HCT116 (cell line): ENCODE measurements at regions not wholly inside any gene's neighbourhood (a gene's known extent, or its start where the extent isn't known, plus 50 kb on each side); places are given as distances from the start of the nearest gene placed in this dataset.

Experiments
- ATAC-seq: fragments of 200-7000 bp; cut with Tn5 transposase; 2 replicates; pipeline ENCODE4 v1.9.1; 2020; ENCODE audit warnings: mild to moderate bottlenecking, moderate library complexity
- BruUV-seq: library from RNA; stranded (reverse); fragments of 400-500 nt; replicated peaks from 2 replicates; lab custom pipeline; 2021; lab: Mats Ljungman, UMichigan
- CTCF ChIA-PET: fragments of 300-600 bp; sonication (Branson Sonifier 250); formaldehyde crosslinking; loops from one replicate; lab custom pipeline; 2021; ENCODE audit warnings: antibody characterized with exemption; lab: Charles Lee
- POLR2A ChIA-PET: fragments of 300-600, 350-600 bp; sonication (Branson Sonifier 250); formaldehyde crosslinking; loops from one replicate; lab custom pipeline; 2021; ENCODE audit warnings: antibody characterized with exemption; lab: Charles Lee
- RAD21 ChIA-PET, 2 experiments: fragments of 300-600 bp; sonication (Branson Sonifier 250); formaldehyde crosslinking; loops; one replicate each; lab custom pipeline; 2023; ENCODE audit warnings: low total read pairs in 2 of 2; ENCODE audit not compliant: uncharacterized antibody in 2 of 2, unreplicated experiment in 2 of 2, low non-redundant PET in 1 of 2; lab: Charles Lee
- DNase-seq: peaks from one replicate; pipeline ENCODE4 v3.0.0-alpha.2; 2010; ENCODE audit warnings: low read depth, low spot score
- H2AFZ ChIP-seq: fragments of 200-600 bp; shearing (Covaris generic), sonication (generic); 2 replicates; pipeline ENCODE4 v1.6.1; 2017; ENCODE audit warnings: low read depth, mixed run types, mixed read lengths, antibody characterized with exemption, low read length; ENCODE audit not compliant: poor library complexity, severe bottlenecking
- H3K27ac ChIP-seq: 2 replicates; pipeline ENCODE4 v1.5.1; 2012; ENCODE audit warnings: low read depth, low read length
- H3K27me3 ChIP-seq: fragments of 200-600 bp; sonication (generic); 2 replicates; pipeline ENCODE4 v1.6.1; 2016; ENCODE audit warnings: mixed run types, low read length, mixed read lengths; ENCODE audit not compliant: insufficient read depth
- H3K36me3 ChIP-seq, 2 experiments: fragments of 200-500 bp in 1 of 2; fragments of 200-600 bp in 1 of 2; sonication (Bioruptor generic) in 1 of 2; sonication (generic) in 1 of 2; 2 replicates each; pipeline versions ENCODE4 v1.5.1 to v1.6.1; 2014 to 2016; ENCODE audit warnings: low read length in 2 of 2, inconsistent platforms in 1 of 2, mixed read lengths in 1 of 2, mixed run types in 1 of 2; ENCODE audit not compliant: insufficient read depth in 2 of 2, control insufficient read depth in 1 of 2
- H3K4me1 ChIP-seq, 2 experiments: fragments of 200-600 bp in 1 of 2; sonication (generic) in 1 of 2; 2 replicates each; pipeline versions ENCODE4 v1.5.1 to v1.6.1; 2012 to 2017; ENCODE audit warnings: low read length in 2 of 2, inconsistent platforms in 1 of 2, mild to moderate bottlenecking in 1 of 2, mixed read lengths in 1 of 2, mixed run types in 1 of 2, moderate library complexity in 1 of 2; ENCODE audit not compliant: insufficient read depth in 2 of 2, control insufficient read depth in 1 of 2
- H3K4me2 ChIP-seq: fragments of 200-600 bp; sonication (generic); 2 replicates; pipeline ENCODE4 v1.6.1; 2017; ENCODE audit warnings: mixed run types, low read length, mixed read lengths
- H3K4me3 ChIP-seq, 2 experiments: fragments of 200-600 bp in 1 of 2; sonication (generic) in 1 of 2; replicated peaks in 1 of 2; 2 replicates each; pipeline ENCODE4 v1.5.1; 2011 to 2016; ENCODE audit warnings: low read length in 2 of 2, control low read depth in 1 of 2, low read depth in 1 of 2, mild to moderate bottlenecking in 1 of 2, mixed read lengths in 1 of 2, mixed run types in 1 of 2
- H3K79me2 ChIP-seq: fragments of 200-600 bp; sonication (generic); 2 replicates; pipeline ENCODE4 v1.6.1; 2017; ENCODE audit warnings: mild to moderate bottlenecking, mixed run types, low read length, moderate library complexity, mixed read lengths; ENCODE audit not compliant: insufficient read depth
- H3K9ac ChIP-seq: fragments of 200-600 bp; sonication (generic); 2 replicates; pipeline ENCODE4 v1.6.1; 2016; ENCODE audit warnings: low read length, mixed read lengths
- H3K9me2 ChIP-seq: fragments of 200-600 bp; sonication (generic), shearing (Covaris generic); 2 replicates; pipeline ENCODE4 v1.6.1; 2017; ENCODE audit warnings: mixed run types, mild to moderate bottlenecking, moderate library complexity; ENCODE audit not compliant: insufficient read depth
- H3K9me3 ChIP-seq, 2 experiments: fragments of 200-500 bp in 1 of 2; fragments of 200-600 bp in 1 of 2; sonication (Bioruptor generic) in 1 of 2; sonication (generic) in 1 of 2; 2 replicates each; pipeline ENCODE4 v1.6.1; 2014 to 2017; ENCODE audit warnings: low read length in 2 of 2, mixed read lengths in 2 of 2, inconsistent platforms in 1 of 2, low read depth in 1 of 2, mild to moderate bottlenecking in 1 of 2, mixed run types in 1 of 2, moderate library complexity in 1 of 2; ENCODE audit not compliant: control insufficient read depth in 1 of 2, insufficient read depth in 1 of 2
- H4K20me1 ChIP-seq: fragments of 200-600 bp; sonication (generic), shearing (Covaris generic); 2 replicates; pipeline ENCODE4 v1.6.1; 2017; ENCODE audit warnings: mixed run types, mild to moderate bottlenecking, moderate library complexity; ENCODE audit not compliant: insufficient read depth
- CEBPB ChIP-seq: IDR thresholded peaks from 2 replicates; pipeline ENCODE4 v1.6.1; 2012; ENCODE audit warnings: low read depth
- EGR1 ChIP-seq: IDR thresholded peaks from 2 replicates; pipeline ENCODE4 v1.6.1; 2012; ENCODE audit warnings: low read depth
- ELF1 ChIP-seq: IDR thresholded peaks from 2 replicates; pipeline ENCODE4 v1.6.1; 2012; ENCODE audit warnings: low read depth, borderline replicate concordance
- EZH2 ChIP-seq: fragments of 200-600 bp; sonication (generic); IDR thresholded peaks from 2 replicates; pipeline ENCODE4 v1.6.1; 2017; ENCODE audit warnings: antibody characterized with exemption, mixed run types
- EZH2phosphoT487 ChIP-seq: fragments of 200-600 bp; IDR thresholded peaks from 2 replicates; pipeline ENCODE4 v1.6.1; 2018; ENCODE audit warnings: antibody characterized with exemption, borderline replicate concordance
- FOSL1 ChIP-seq: IDR thresholded peaks from 2 replicates; pipeline ENCODE4 v1.6.1; 2012; ENCODE audit warnings: low read depth
- POLR2A ChIP-seq: IDR thresholded peaks from 2 replicates; pipeline ENCODE4 v1.7.0; 2011; ENCODE audit warnings: borderline replicate concordance; ENCODE audit not compliant: insufficient read depth, insufficient read length; ENCODE audit errors: extremely low read depth
- SIN3A ChIP-seq: IDR thresholded peaks from 2 replicates; pipeline ENCODE4 v1.6.1; 2012; ENCODE audit warnings: low read depth
- SRF ChIP-seq: IDR thresholded peaks from 2 replicates; pipeline ENCODE4 v1.6.1; 2012; ENCODE audit warnings: low read depth
- ZNF274 ChIP-seq: fragments of 200-500 bp; sonication (Bioruptor generic); IDR thresholded peaks from 2 replicates; pipeline ENCODE4 v1.6.1; 2014; ENCODE audit warnings: mild to moderate bottlenecking, low read depth, low read length, inconsistent platforms
- intact Hi-C: fragments of 100-400 bp; cut with micrococcal nuclease; formaldehyde crosslinking; loops from 2 replicates; pipeline ENCODE4 v1.10.0; 2022
- TF ChIP-seq, protein P1 (sequence below): IDR thresholded peaks from 2 replicates; pipeline ENCODE4 v1.6.1; 2012; ENCODE audit warnings: low read depth
- TF ChIP-seq, protein P2 (sequence below): IDR thresholded peaks from 2 replicates; pipeline ENCODE4 v1.6.1; 2012

DNA sequence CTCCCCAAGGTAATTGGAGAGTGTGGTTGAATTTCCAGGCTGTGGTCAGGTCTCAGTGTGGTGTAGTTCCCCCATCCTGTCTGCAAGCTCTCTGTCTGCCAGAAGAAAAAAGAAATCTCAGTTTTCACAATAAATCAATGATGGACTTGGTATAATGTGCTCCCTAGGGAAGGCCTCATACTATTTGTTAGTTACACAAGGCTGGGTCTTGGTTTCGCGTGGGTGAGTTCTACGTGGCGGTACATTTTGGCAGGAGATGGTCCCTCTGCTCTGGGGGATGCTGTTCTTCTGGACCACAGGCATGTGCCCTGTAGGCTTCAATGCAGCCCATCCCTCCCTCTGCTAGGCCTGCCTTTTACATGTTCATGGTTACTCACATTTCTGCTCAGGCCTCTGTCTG lies 206.4 kb upstream of the PELI2 start:
- TF ChIP-seq POLR2A (no peak), EGR1 (no peak), FOSL1 (no peak), ZNF274 (no peak), CEBPB (no peak), SIN3A (no peak)
- no peaks in the 10 kb centered on the region for H4K20me1 ChIP-seq
- no peak overlapping the region for H3K4me2 ChIP-seq
- no TSS peak for BruUV-seq
- H3K27me3 ChIP-seq, result peaks cover 38% of the 10 kb centered on the region
- H3K9ac ChIP-seq, result no peak overlapping the region
- ATAC-seq (no peak), DNase-seq (no peak)
- intact Hi-C loops, result no loop called here
- H3K4me3 ChIP-seq, result no peak overlapping the region
- peaks cover 0 to 3% of the 10 kb centered on the region in 2 experiments; a peak in 1 of 4 replicates for H3K4me1 ChIP-seq
- no peaks in the 10 kb centered on the region for H3K9me3 ChIP-seq
- RAD21 ChIA-PET, result no interaction called here
- H3K27ac ChIP-seq, result no peak overlapping the region
- H3K79me2 ChIP-seq, result no peaks in the 10 kb centered on the region
- no peaks in the 10 kb centered on the region for H3K36me3 ChIP-seq
- H2AFZ ChIP-seq, result no peak overlapping the region
- POLR2A ChIA-PET, result no interaction called here
- no peaks in the 10 kb centered on the region for H3K9me2 ChIP-seq
- CTCF ChIA-PET, result no interaction called here

DNA sequence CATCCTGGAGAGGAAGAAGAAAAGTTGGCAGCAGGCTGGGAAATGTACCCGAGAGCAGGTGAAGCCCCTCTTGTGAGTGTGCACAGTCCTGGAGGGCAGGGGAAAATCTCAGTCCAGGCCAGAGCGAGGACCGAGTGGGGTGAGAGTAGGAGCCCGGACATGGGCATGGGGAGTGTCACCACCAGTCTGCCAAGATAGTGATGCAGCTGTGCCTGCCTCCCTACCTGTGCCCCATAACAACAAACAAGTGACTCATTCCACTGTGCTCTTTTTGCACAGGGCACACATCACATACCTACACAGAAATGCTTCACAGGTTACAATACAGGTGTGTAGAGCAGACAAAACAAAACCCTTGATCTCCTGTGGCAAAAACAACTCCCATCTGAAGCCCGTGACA lies 205.9 kb upstream of the PELI2 start:
- POLR2A ChIA-PET, result no interaction called here
- Histone ChIP-seq H3K9me2 (no peaks in the 10 kb centered on the region), H3K4me3 (no peak overlapping the region), H3K27me3 (peaks cover 40% of the 10 kb centered on the region), H4K20me1 (no peaks in the 10 kb centered on the region), H2AFZ (no peak overlapping the region), H3K27ac (no peak overlapping the region), H3K4me2 (no peak overlapping the region), H3K36me3 (no peaks in the 10 kb centered on the region), H3K4me1 (peaks cover 0 to 3% of the 10 kb centered on the region in 2 experiments; a peak in 1 of 4 replicates), H3K9ac (no peak overlapping the region), H3K79me2 (no peaks in the 10 kb centered on the region), H3K9me3 (no peaks in the 10 kb centered on the region)
- no peak for DNase-seq
- RAD21 ChIA-PET, result no interaction called here
- ATAC-seq, result no peak
- no TSS peak for BruUV-seq
- TF ChIP-seq ZNF274 (no peak), ELF1 (no peak), SRF (no peak), EZH2phosphoT487 (no peak), SIN3A (no peak), EZH2 (no peak)
- TF ChIP-seq, protein P1, sequence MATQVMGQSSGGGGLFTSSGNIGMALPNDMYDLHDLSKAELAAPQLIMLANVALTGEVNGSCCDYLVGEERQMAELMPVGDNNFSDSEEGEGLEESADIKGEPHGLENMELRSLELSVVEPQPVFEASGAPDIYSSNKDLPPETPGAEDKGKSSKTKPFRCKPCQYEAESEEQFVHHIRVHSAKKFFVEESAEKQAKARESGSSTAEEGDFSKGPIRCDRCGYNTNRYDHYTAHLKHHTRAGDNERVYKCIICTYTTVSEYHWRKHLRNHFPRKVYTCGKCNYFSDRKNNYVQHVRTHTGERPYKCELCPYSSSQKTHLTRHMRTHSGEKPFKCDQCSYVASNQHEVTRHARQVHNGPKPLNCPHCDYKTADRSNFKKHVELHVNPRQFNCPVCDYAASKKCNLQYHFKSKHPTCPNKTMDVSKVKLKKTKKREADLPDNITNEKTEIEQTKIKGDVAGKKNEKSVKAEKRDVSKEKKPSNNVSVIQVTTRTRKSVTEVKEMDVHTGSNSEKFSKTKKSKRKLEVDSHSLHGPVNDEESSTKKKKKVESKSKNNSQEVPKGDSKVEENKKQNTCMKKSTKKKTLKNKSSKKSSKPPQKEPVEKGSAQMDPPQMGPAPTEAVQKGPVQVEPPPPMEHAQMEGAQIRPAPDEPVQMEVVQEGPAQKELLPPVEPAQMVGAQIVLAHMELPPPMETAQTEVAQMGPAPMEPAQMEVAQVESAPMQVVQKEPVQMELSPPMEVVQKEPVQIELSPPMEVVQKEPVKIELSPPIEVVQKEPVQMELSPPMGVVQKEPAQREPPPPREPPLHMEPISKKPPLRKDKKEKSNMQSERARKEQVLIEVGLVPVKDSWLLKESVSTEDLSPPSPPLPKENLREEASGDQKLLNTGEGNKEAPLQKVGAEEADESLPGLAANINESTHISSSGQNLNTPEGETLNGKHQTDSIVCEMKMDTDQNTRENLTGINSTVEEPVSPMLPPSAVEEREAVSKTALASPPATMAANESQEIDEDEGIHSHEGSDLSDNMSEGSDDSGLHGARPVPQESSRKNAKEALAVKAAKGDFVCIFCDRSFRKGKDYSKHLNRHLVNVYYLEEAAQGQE, result no peak
- TF ChIP-seq, protein P2, sequence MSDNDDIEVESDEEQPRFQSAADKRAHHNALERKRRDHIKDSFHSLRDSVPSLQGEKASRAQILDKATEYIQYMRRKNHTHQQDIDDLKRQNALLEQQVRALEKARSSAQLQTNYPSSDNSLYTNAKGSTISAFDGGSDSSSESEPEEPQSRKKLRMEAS, result no peak
- intact Hi-C loops, result no loop called here
- CTCF ChIA-PET, result no interaction called here
